HUES6 (cell line): ENCODE measurements at regions not wholly inside any gene's neighbourhood (a gene's known extent, or its start where the extent isn't known, plus 50 kb on each side); places are given as distances from the start of the nearest gene placed in this dataset.
"Not testable (repeated sequence)": the region's sequence is repeated elsewhere in the genome, so short reads cannot be mapped to it uniquely, and the experiment has no call there.

Experiments used
- H3K27ac ChIP-seq: 2 replicates; pipeline ENCODE4 v1.7.0; 2013; ENCODE audit warnings: low read depth, mild to moderate bottlenecking, low read length, inconsistent platforms
- H3K27me3 ChIP-seq: 2 replicates; pipeline ENCODE4 v1.6.1; 2013; ENCODE audit warnings: low read length; ENCODE audit not compliant: control insufficient read depth, insufficient read depth
- H3K36me3 ChIP-seq: 2 replicates; pipeline ENCODE4 v1.6.1; 2013; ENCODE audit warnings: low read length; ENCODE audit not compliant: control insufficient read depth, insufficient read depth
- H3K4me1 ChIP-seq: 2 replicates; pipeline ENCODE4 v1.6.1; 2013; ENCODE audit warnings: low read length; ENCODE audit not compliant: control insufficient read depth, insufficient read depth
- H3K4me3 ChIP-seq: 2 replicates; pipeline ENCODE4 v1.5.1; 2013; ENCODE audit warnings: low read depth, low read length
- H3K9ac ChIP-seq: one replicate; pipeline ENCODE4 v1.6.1; 2013; ENCODE audit warnings: mild to moderate bottlenecking, low read length
- H3K9me3 ChIP-seq: 2 replicates; pipeline ENCODE4 v1.6.1; 2013; ENCODE audit warnings: low read depth, low read length; ENCODE audit not compliant: control insufficient read depth, insufficient read depth

GRCh38 chr6:158906926-158907325 is 87.8 kb upstream of the EZR start:
- no peaks in the 10 kb centered on the region for H3K27me3 ChIP-seq
- no peaks in the 10 kb centered on the region for H3K36me3 ChIP-seq
- no peak overlapping the region for H3K9ac ChIP-seq
- H3K4me1 ChIP-seq = peaks cover 29% of the 10 kb centered on the region
- no peak overlapping the region for H3K4me3 ChIP-seq
- H3K27ac ChIP-seq = no peak overlapping the region
- H3K9me3 ChIP-seq = peaks cover 34% of the 10 kb centered on the region

- H3K36me3 ChIP-seq = no peaks in the 10 kb centered on the region
- H3K27ac ChIP-seq = no peak overlapping the region
- peaks cover 34% of the 10 kb centered on the region for H3K9me3 ChIP-seq
- no peak overlapping the region for H3K4me3 ChIP-seq
- no peaks in the 10 kb centered on the region for H3K27me3 ChIP-seq
- peaks cover 13% of the 10 kb centered on the region for H3K4me1 ChIP-seq
- H3K9ac ChIP-seq = no peak overlapping the region
Observed at GRCh38 chr6:158905277-158905676, 86.1 kb upstream of the EZR start.

GRCh38 chr6:158903801-158904200 is 84.6 kb upstream of the EZR start:
- Histone ChIP-seq H3K4me3 (no peak overlapping the region), H3K9ac (no peak overlapping the region), H3K4me1 (peaks cover 5% of the 10 kb centered on the region; the same call in 1 of the 2 replicates), H3K27me3 (no peaks in the 10 kb centered on the region), H3K9me3 (peaks cover 34% of the 10 kb centered on the region), H3K36me3 (no peaks in the 10 kb centered on the region), H3K27ac (no peak overlapping the region)

- H3K4me1 ChIP-seq = 0 out of 2 replicates have a peak, but pooled peaks cover under 1% of the 10 kb centered on the region
- H3K27ac ChIP-seq = no peak overlapping the region
- no peaks in the 10 kb centered on the region for H3K36me3 ChIP-seq
Observed at GRCh38 chr6:158900663-158901312, 81.6 kb upstream of the EZR start.

GRCh38 chr6:158897236-158897635 is 78.1 kb upstream of the EZR start:
- H3K27ac ChIP-seq = no peak overlapping the region
- no peak overlapping the region for H3K9ac ChIP-seq
- H3K4me1 ChIP-seq = peaks cover 19% of the 10 kb centered on the region
- no peaks in the 10 kb centered on the region for H3K27me3 ChIP-seq
- no peaks in the 10 kb centered on the region for H3K9me3 ChIP-seq
- no peaks in the 10 kb centered on the region for H3K36me3 ChIP-seq
- H3K4me3 ChIP-seq = no peak overlapping the region

More at GRCh38 chr6:158900663-158901312, 81.6 kb upstream of the EZR start:
- H3K9me3 ChIP-seq = peaks cover 21% of the 10 kb centered on the region
- H3K27me3 ChIP-seq = no peaks in the 10 kb centered on the region
- H3K4me3 ChIP-seq = no peak overlapping the region
- H3K9ac ChIP-seq = no peak overlapping the region

- Histone ChIP-seq H3K9me3 (no peaks in the 10 kb centered on the region), H3K4me1 (peaks cover 19% of the 10 kb centered on the region), H3K9ac (no peak overlapping the region), H3K4me3 (no peak overlapping the region), H3K27ac (no peak overlapping the region), H3K27me3 (no peaks in the 10 kb centered on the region), H3K36me3 (no peaks in the 10 kb centered on the region)
Observed at GRCh38 chr6:158895661-158896060, 76.5 kb upstream of the EZR start.

GRCh38 chr6:158894193-158894592 is 75.0 kb upstream of the EZR start:
- H3K9ac ChIP-seq = peak overlapping the region; percentile 2
- no peaks in the 10 kb centered on the region for H3K36me3 ChIP-seq
- H3K27me3 ChIP-seq = no peaks in the 10 kb centered on the region
- H3K9me3 ChIP-seq = no peaks in the 10 kb centered on the region
- peak overlapping the region; percentile 52 for H3K27ac ChIP-seq
- peaks cover 19% of the 10 kb centered on the region for H3K4me1 ChIP-seq
- no peak overlapping the region for H3K4me3 ChIP-seq

GRCh38 chr6:158892266-158892665 is 73.1 kb upstream of the EZR start:
- Histone ChIP-seq H3K4me3 (no peak overlapping the region), H3K36me3 (no peaks in the 10 kb centered on the region), H3K9ac (no peak overlapping the region), H3K27ac (no peak overlapping the region), H3K9me3 (0 out of 2 replicates have a peak, but pooled peaks cover 3% of the 10 kb centered on the region), H3K4me1 (peaks cover 19% of the 10 kb centered on the region), H3K27me3 (no peaks in the 10 kb centered on the region)

- not testable (repeated sequence) for H3K27ac ChIP-seq, H3K9ac ChIP-seq, H3K36me3 ChIP-seq, H3K4me3 ChIP-seq, H3K9me3 ChIP-seq, H3K27me3 ChIP-seq
- peaks cover 19% of the 10 kb centered on the region for H3K4me1 ChIP-seq
Observed at GRCh38 chr6:158891560-158891959, 72.4 kb upstream of the EZR start.

GRCh38 chr6:158888171-158888570 is 69.0 kb upstream of the EZR start:
- H3K9ac ChIP-seq, H3K27me3 ChIP-seq, H3K36me3 ChIP-seq, H3K4me3 ChIP-seq, H3K9me3 ChIP-seq, H3K27ac ChIP-seq, H3K4me1 ChIP-seq: not testable (repeated sequence)

- H3K27ac ChIP-seq, H3K4me3 ChIP-seq, H3K4me1 ChIP-seq, H3K36me3 ChIP-seq, H3K27me3 ChIP-seq, H3K9ac ChIP-seq, H3K9me3 ChIP-seq: not testable (repeated sequence)
Observed at GRCh38 chr6:158886346-158886977, 67.3 kb upstream of the EZR start.
